Small intestine (tissue), 7 donors: ENCODE measurements at regions not wholly inside any gene's neighbourhood (a gene's known extent, or its start where the extent isn't known, plus 50 kb on each side); places are given as distances from the start of the nearest gene placed in this dataset.
"Not testable (repeated sequence)": the region's sequence is repeated elsewhere in the genome, so short reads cannot be mapped to it uniquely, and the experiment has no call there.

Source experiments
- DNase-seq, 2 donors: peaks; one replicate each; pipeline versions ENCODE4 v3.0.0 to v3.0.0-alpha.2; 2013
- FAIRE-seq: peaks from 2 replicates; lab custom pipeline; 2012; peaks lifted over from hg19 to GRCh38; lab: Jason Lieb, UNC
- H3K27ac ChIP-seq, 3 donors: one replicate each; pipeline ENCODE4 v1.5.1; 2013; ENCODE audit warnings: low read length in 2 of 3, mild to moderate bottlenecking in 2 of 3, control low read depth in 1 of 3, inconsistent platforms in 1 of 3, low read depth in 1 of 3, moderate library complexity in 1 of 3
- H3K27me3 ChIP-seq, 3 donors: one replicate each; pipeline ENCODE4 v1.6.1; 2013; ENCODE audit warnings: low read length in 3 of 3, inconsistent platforms in 1 of 3; ENCODE audit not compliant: control insufficient read depth in 3 of 3, insufficient read depth in 3 of 3
- H3K36me3 ChIP-seq, 3 donors: one replicate each; pipeline ENCODE4 v1.6.1; 2013; ENCODE audit warnings: low read length in 3 of 3, inconsistent platforms in 1 of 3, low read depth in 1 of 3, mild to moderate bottlenecking in 1 of 3, moderate library complexity in 1 of 3; ENCODE audit not compliant: control insufficient read depth in 3 of 3, insufficient read depth in 2 of 3
- H3K4me1 ChIP-seq, 3 donors: one replicate each; pipeline ENCODE4 v1.6.1; 2013; ENCODE audit warnings: low read length in 2 of 3, inconsistent platforms in 1 of 3, low read depth in 1 of 3, mild to moderate bottlenecking in 1 of 3, moderate library complexity in 1 of 3; ENCODE audit not compliant: control insufficient read depth in 3 of 3, insufficient read depth in 2 of 3
- H3K4me3 ChIP-seq, 3 donors: one replicate each; pipeline ENCODE4 v1.5.1; 2013; ENCODE audit warnings: low read length in 3 of 3, control low read depth in 1 of 3, inconsistent platforms in 1 of 3, low read depth in 1 of 3, mild to moderate bottlenecking in 1 of 3, moderate library complexity in 1 of 3
- H3K9me3 ChIP-seq, 2 donors: one replicate each; pipeline ENCODE4 v1.6.1; 2013; ENCODE audit warnings: low read depth in 1 of 2, low read length in 1 of 2; ENCODE audit not compliant: control insufficient read depth in 2 of 2, insufficient read depth in 1 of 2
- WGBS, 3 donors: extraction: QIAGEN DNeasy Blood & Tissue Kit; methylation state at CpG; one replicate each; pipeline ENCODE4 v1.1.7; 2013; 5-methylcytosine and 5-hydroxymethylcytosine counted together
- donor health status: healthy with polysubstance abuse.
- donor health status: control.
- donor health status: control.
- donor health status: Bipolar disorder and iron deficiency.
- donor health status: healthy.

DNA sequence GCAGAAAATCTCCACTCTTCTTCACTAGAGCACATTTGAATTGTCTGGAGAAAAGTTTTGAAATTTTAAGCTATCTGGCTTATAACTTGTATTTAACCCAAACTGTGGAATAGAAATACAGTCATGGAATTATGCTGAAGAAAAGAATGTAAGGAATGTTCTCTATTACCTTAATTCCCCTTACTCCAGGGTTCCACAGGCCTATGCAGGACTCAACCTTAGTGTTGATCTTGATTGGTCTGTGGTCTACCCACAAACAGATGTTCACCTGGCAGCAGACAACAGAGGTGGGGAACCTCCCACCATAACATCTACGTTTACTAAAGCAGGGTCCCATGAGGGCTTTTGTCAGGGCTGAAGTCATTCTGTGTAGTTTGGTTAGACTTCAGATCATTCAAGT is 189.3 kb upstream of the GPRIN3 start:
- Histone ChIP-seq H3K4me1 (no peaks in the 10 kb centered on the region), H3K4me3 (no peak overlapping the region), H3K27me3 (no peaks in the 10 kb centered on the region), H3K9me3 (peaks cover 0 to 5% of the 10 kb centered on the region in 2 donors), H3K27ac (peak overlapping the region in 1 of 3 donors; percentile 24), H3K36me3 (no peaks in the 10 kb centered on the region)
- DNase-seq (no peak), FAIRE-seq (no peak)
- WGBS, 3 donors = 53 to 76% (median 68%) methylated on average over 1 of the region's 1 CpG

GRCh38 chr4:89493367-89493766 is 185.8 kb upstream of the GPRIN3 start:
- Histone ChIP-seq H3K27ac (no peak overlapping the region), H3K4me3 (no peak overlapping the region), H3K36me3 (no peaks in the 10 kb centered on the region), H3K4me1 (no peaks in the 10 kb centered on the region), H3K9me3 (peaks cover 0 to 5% of the 10 kb centered on the region in 2 donors), H3K27me3 (no peaks in the 10 kb centered on the region)
- DNase-seq = no peak
- FAIRE-seq = no peak
- WGBS, 3 donors = 90 to 96% (median 92%) methylated on average over 3 of the region's 3 CpGs

DNA sequence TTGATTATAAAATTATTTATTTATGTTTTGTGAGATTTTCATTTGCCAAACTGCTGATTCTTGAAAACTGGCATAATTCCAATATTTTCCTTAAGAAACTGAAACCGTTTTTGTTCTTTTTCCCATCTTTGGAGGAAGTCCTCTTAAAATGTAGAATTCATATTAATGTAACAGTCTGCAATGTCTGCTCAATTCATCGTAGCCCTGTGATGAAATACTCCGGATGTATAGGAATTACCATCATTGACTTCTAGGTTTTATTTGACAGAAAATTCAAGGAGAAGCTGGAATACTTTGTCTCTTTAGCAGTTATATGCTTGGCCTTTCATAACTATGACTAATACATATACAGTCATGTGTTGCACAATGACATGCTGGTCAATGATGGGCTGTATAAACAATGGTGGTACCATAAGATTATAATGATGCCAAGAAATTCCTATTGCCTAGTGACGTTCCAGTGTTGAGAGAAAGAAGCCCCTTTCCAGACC is 185.0 kb upstream of the GPRIN3 start:
- H3K9me3 ChIP-seq = peaks cover 0 to 5% of the 10 kb centered on the region in 2 donors
- H3K4me1 ChIP-seq = no peaks in the 10 kb centered on the region
- no peaks in the 10 kb centered on the region for H3K36me3 ChIP-seq
- H3K27ac ChIP-seq = no peak overlapping the region
- WGBS, 3 donors = 57 to 84% (median 77%) methylated on average over 4 of the region's 4 CpGs
- no peak for FAIRE-seq
- DNase-seq = no peak
- no peaks in the 10 kb centered on the region for H3K27me3 ChIP-seq
- no peak overlapping the region for H3K4me3 ChIP-seq

DNA sequence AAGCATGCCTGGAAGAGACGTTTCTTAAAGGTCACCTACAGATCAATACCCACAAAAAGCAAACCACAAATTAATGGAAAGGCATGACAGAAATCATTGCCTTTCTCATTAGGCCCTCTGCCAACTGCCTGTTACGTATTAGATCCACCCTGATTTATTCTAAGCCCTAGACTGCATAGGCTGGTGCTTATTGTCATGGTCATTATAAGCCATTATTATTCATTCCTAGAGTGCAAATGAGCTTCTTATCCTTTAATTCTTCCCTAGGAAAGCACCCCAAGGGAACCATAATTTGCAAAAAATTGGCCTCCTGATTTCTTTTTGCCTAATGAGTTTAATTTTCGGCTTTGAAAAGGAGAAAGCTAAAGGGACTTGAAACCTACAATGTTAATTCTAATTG is 184.2 kb upstream of the GPRIN3 start:
- 41 to 58% (median 49%) methylated on average over 3 of the region's 3 CpGs for WGBS, 3 donors

GRCh38 chr4:89489921-89490431 is 182.4 kb upstream of the GPRIN3 start:
- not testable (repeated sequence) for FAIRE-seq, H3K4me1 ChIP-seq, DNase-seq, H3K36me3 ChIP-seq, H3K27ac ChIP-seq, H3K9me3 ChIP-seq, H3K4me3 ChIP-seq, H3K27me3 ChIP-seq
- 96 to 99% (median 97%) methylated on average over 31 to 35 of the region's 35 CpGs for WGBS, 3 donors

More for the DNA sequence above, 184.2 kb upstream of the GPRIN3 start:
- H3K4me3 ChIP-seq = no peak overlapping the region
- no peaks in the 10 kb centered on the region for H3K36me3 ChIP-seq
- DNase-seq (peak in 1 of 2 donors; percentile 8), FAIRE-seq (no peak)
- no peaks in the 10 kb centered on the region for H3K4me1 ChIP-seq
- peaks cover 0 to 5% of the 10 kb centered on the region in 2 donors for H3K9me3 ChIP-seq
- H3K27ac ChIP-seq = no peak overlapping the region
- no peaks in the 10 kb centered on the region for H3K27me3 ChIP-seq

- H3K4me3 ChIP-seq = no peak overlapping the region
- H3K9me3 ChIP-seq = no peaks in the 10 kb centered on the region
- no peaks in the 10 kb centered on the region for H3K27me3 ChIP-seq
- DNase-seq (peak in 1 of 2 donors; percentile 16), FAIRE-seq (no peak)
- no peak overlapping the region for H3K27ac ChIP-seq
- 71 to 88% (median 82%) methylated on average over 11 to 13 of the region's 13 CpGs for WGBS, 3 donors
- no peaks in the 10 kb centered on the region for H3K4me1 ChIP-seq
- H3K36me3 ChIP-seq = no peaks in the 10 kb centered on the region
These were observed 181.8 kb upstream of the GPRIN3 start for GRCh38 chr4:89489338-89489771.

- no peaks in the 10 kb centered on the region for H3K27me3 ChIP-seq
- H3K27ac ChIP-seq = no peak overlapping the region
- no peaks in the 10 kb centered on the region for H3K4me1 ChIP-seq
- FAIRE-seq (no peak), DNase-seq (no peak)
- no peak overlapping the region for H3K4me3 ChIP-seq
- H3K36me3 ChIP-seq = no peaks in the 10 kb centered on the region
- H3K9me3 ChIP-seq = no peaks in the 10 kb centered on the region
- WGBS, 3 donors = 20 to 51% (median 38%) methylated on average over 3 of the region's 3 CpGs
These were observed 181.1 kb upstream of the GPRIN3 start for GRCh38 chr4:89488736-89489135.

- Histone ChIP-seq H3K9me3 (no peaks in the 10 kb centered on the region), H3K27ac (no peak overlapping the region), H3K27me3 (no peaks in the 10 kb centered on the region), H3K36me3 (no peaks in the 10 kb centered on the region), H3K4me3 (no peak overlapping the region), H3K4me1 (no peaks in the 10 kb centered on the region)
- no peak for FAIRE-seq
- DNase-seq = no peak
These were observed 179.1 kb upstream of the GPRIN3 start for GRCh38 chr4:89486673-89487072.

DNA sequence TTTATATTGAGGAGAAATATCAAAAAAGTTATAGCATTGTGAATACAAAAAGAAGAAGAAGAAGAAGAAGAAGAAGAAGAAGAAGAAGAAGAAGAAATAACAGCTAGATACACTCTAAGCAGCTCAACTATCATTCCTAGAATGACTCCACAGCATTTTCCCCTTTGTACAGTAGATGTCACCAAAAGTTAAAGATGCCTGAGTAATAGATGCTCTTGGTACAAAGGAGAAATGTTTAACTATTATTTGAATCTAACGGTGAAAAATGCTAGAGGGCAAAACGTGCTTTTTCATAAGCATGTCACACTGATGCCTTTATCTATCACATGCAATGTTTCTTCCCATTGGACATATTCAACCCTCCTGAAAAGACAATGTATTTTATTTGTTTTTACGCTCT is 178.4 kb upstream of the GPRIN3 start:
- 38 to 43% (median 39%) methylated on average over 3 of the region's 3 CpGs for WGBS, 3 donors
- DNase-seq = peak; percentile 25 to 46
- Histone ChIP-seq H3K27me3 (no peaks in the 10 kb centered on the region), H3K36me3 (no peaks in the 10 kb centered on the region), H3K27ac (no peak overlapping the region), H3K4me1 (no peaks in the 10 kb centered on the region), H3K4me3 (no peak overlapping the region), H3K9me3 (no peaks in the 10 kb centered on the region)
- peak; percentile 72 for FAIRE-seq
